OCI-LY3 (cell line): ENCODE measurements at regions not wholly inside any gene's neighbourhood (a gene's known extent, or its start where the extent isn't known, plus 50 kb on each side); places are given as distances from the start of the nearest gene placed in this dataset.

Experiments used
- EZH2phosphoT487 ChIP-seq: fragments of 200-600 bp; shearing (Covaris generic); IDR thresholded peaks from 2 replicates; pipeline ENCODE4 v1.6.1; 2018; ENCODE audit warnings: antibody characterized with exemption, mixed run types, low read depth
- TF ChIP-seq, protein P1 (sequence below): fragments of 200-600, 300-600 bp; sonication (generic); IDR thresholded peaks from 2 replicates; pipeline ENCODE4 v1.5.1; 2014; ENCODE audit warnings: antibody characterized with exemption, low read length, low read depth

DNA sequence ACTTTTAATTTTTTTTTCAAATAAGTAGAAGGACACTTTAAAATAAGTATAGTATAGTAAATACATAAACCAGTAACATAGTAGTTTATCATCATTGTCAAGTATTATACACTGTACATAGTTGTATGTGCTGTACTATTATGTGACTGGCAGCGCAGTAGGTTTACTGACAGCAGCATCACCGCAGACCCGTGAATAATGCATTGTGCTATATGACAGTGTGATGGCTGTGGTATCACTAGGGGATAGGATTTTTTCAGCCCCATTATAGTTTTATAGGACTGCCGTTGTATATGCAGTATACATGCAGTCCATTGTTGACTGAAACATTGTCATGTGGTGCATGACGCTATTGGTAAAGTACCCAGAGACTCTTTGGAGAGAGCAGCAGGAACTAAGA is 306.5 kb downstream of the SQOR start:
- TF ChIP-seq, protein P1, sequence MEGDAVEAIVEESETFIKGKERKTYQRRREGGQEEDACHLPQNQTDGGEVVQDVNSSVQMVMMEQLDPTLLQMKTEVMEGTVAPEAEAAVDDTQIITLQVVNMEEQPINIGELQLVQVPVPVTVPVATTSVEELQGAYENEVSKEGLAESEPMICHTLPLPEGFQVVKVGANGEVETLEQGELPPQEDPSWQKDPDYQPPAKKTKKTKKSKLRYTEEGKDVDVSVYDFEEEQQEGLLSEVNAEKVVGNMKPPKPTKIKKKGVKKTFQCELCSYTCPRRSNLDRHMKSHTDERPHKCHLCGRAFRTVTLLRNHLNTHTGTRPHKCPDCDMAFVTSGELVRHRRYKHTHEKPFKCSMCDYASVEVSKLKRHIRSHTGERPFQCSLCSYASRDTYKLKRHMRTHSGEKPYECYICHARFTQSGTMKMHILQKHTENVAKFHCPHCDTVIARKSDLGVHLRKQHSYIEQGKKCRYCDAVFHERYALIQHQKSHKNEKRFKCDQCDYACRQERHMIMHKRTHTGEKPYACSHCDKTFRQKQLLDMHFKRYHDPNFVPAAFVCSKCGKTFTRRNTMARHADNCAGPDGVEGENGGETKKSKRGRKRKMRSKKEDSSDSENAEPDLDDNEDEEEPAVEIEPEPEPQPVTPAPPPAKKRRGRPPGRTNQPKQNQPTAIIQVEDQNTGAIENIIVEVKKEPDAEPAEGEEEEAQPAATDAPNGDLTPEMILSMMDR = no peak
- no peak for TF ChIP-seq EZH2phosphoT487
